CD14-positive monocyte (primary cell): ENCODE measurements at regions not wholly inside any gene's neighbourhood (a gene's known extent, or its start where the extent isn't known, plus 50 kb on each side); places are given as distances from the start of the nearest gene placed in this dataset.

ENCODE experiments used
- DNase-seq, 3 donors: peaks; one replicate each; pipeline ENCODE4 v3.0.0-alpha.2; 2011 to 2022
- H2AFZ ChIP-seq: 2 replicates; pipeline ENCODE4 v1.6.0; 2012; ENCODE audit warnings: mild to moderate bottlenecking, low read depth, low read length, inconsistent platforms; ENCODE audit not compliant: insufficient read depth, poor library complexity, severe bottlenecking
- H3K27ac ChIP-seq, 2 donors: 1 replicate in 1 of 2; 2 replicates in 1 of 2; pipeline ENCODE4 v1.5.1; 2012 to 2013; ENCODE audit warnings: low read length in 2 of 2, control low read depth in 1 of 2, inconsistent platforms in 1 of 2, low read depth in 1 of 2, mild to moderate bottlenecking in 1 of 2
- H3K27me3 ChIP-seq, 2 donors: one replicate each; pipeline versions ENCODE4 v1.6.0 to v1.6.1; 2011 to 2013; ENCODE audit warnings: low read length in 2 of 2; ENCODE audit not compliant: control insufficient read depth in 2 of 2, insufficient read depth in 2 of 2
- H3K36me3 ChIP-seq, 2 donors: replicated peaks in 1 of 2; 1 replicate in 1 of 2; 2 replicates in 1 of 2; pipeline versions ENCODE4 v1.5.1 to v1.6.1; 2012 to 2013; ENCODE audit warnings: low read length in 2 of 2, control low read depth in 1 of 2, inconsistent platforms in 1 of 2, mild to moderate bottlenecking in 1 of 2; ENCODE audit not compliant: insufficient read depth in 2 of 2, control insufficient read depth in 1 of 2
- H3K4me1 ChIP-seq, 2 donors: 1 replicate in 1 of 2; 2 replicates in 1 of 2; pipeline versions ENCODE4 v1.5.1 to v1.6.1; 2012 to 2013; ENCODE audit warnings: low read length in 2 of 2, control low read depth in 1 of 2, inconsistent platforms in 1 of 2, mild to moderate bottlenecking in 1 of 2, moderate library complexity in 1 of 2; ENCODE audit not compliant: insufficient read depth in 2 of 2, control insufficient read depth in 1 of 2
- H3K4me2 ChIP-seq: replicated peaks from 2 replicates; pipeline ENCODE3; 2012; ENCODE audit warnings: low read length, moderate library complexity, mild to moderate bottlenecking; ENCODE audit not compliant: poor library complexity, severe bottlenecking; ENCODE audit errors: extremely low read depth
- H3K4me3 ChIP-seq, 3 experiments: fragments of 200-600 bp in 1 of 3; sonication (generic) in 1 of 3; replicated peaks in 1 of 3; 1 replicate in 2 of 3; 2 replicates in 1 of 3; pipeline ENCODE4 v1.5.1; 2011 to 2013; ENCODE audit warnings: low read length in 3 of 3, mild to moderate bottlenecking in 3 of 3, control low read depth in 2 of 3, low read depth in 2 of 3, inconsistent platforms in 1 of 3, moderate library complexity in 1 of 3
- H3K79me2 ChIP-seq: 2 replicates; pipeline ENCODE4 v1.6.0; 2012; ENCODE audit warnings: mild to moderate bottlenecking, control low read depth, inconsistent platforms, low read length, moderate library complexity; ENCODE audit not compliant: insufficient read depth
- H3K9ac ChIP-seq: 2 replicates; pipeline ENCODE4 v1.6.0; 2017; ENCODE audit warnings: low read length, mild to moderate bottlenecking; ENCODE audit not compliant: insufficient read depth, poor library complexity, severe bottlenecking
- H3K9me3 ChIP-seq, 2 donors: replicated peaks in 1 of 2; 1 replicate in 1 of 2; 2 replicates in 1 of 2; pipeline versions ENCODE4 v1.5.1 to v1.6.1; 2012 to 2013; ENCODE audit warnings: low read length in 2 of 2, control low read depth in 1 of 2; ENCODE audit not compliant: control insufficient read depth in 1 of 2, insufficient read depth in 1 of 2
- H4K20me1 ChIP-seq: 2 replicates; pipeline ENCODE4 v1.6.0; 2012; ENCODE audit warnings: mild to moderate bottlenecking, low read length, control low read depth, moderate library complexity; ENCODE audit not compliant: insufficient read depth
- H3K27ac Mint-ChIP-seq, 7 donors: one replicate each; pipeline ENCODE4 v1.8.0; 2020; ENCODE audit warnings: mild to moderate bottlenecking in 7 of 7, mixed read lengths in 7 of 7, moderate library complexity in 6 of 7, inconsistent platforms in 2 of 7
- H3K27me3 Mint-ChIP-seq, 3 donors: one replicate each; pipeline ENCODE4 v1.8.0; 2021 to 2022; ENCODE audit warnings: low read depth in 3 of 3, mild to moderate bottlenecking in 3 of 3, mixed read lengths in 3 of 3, moderate library complexity in 3 of 3, inconsistent platforms in 1 of 3
- H3K36me3 Mint-ChIP-seq, 2 donors: one replicate each; pipeline ENCODE4 v1.8.0; 2020; ENCODE audit warnings: mixed read lengths in 2 of 2, inconsistent platforms in 1 of 2, mild to moderate bottlenecking in 1 of 2
- H3K4me1 Mint-ChIP-seq: one replicate; pipeline ENCODE4 v1.8.0; 2020; ENCODE audit warnings: mild to moderate bottlenecking, mixed read lengths
- H3K4me3 Mint-ChIP-seq, 2 donors: one replicate each; pipeline ENCODE4 v1.8.0; 2020; ENCODE audit warnings: mild to moderate bottlenecking in 2 of 2, mixed read lengths in 2 of 2, moderate library complexity in 1 of 2
- H3K9me3 Mint-ChIP-seq, 7 donors: one replicate each; pipeline ENCODE4 v1.8.0; 2020 to 2022; ENCODE audit warnings: mixed read lengths in 7 of 7, mild to moderate bottlenecking in 6 of 7, moderate library complexity in 6 of 7, inconsistent platforms in 2 of 7
- CTCF ChIP-seq: fragments of 200-600 bp; IDR thresholded peaks from one replicate; pipeline ENCODE4 v1.8.0; 2022; ENCODE audit warnings: antibody characterized with exemption, mild to moderate bottlenecking
- WGBS: methylation state at CpG from one replicate; pipeline ENCODE4 v1.1.5; 2013; ENCODE audit warnings: missing lambda C conversion rate; ENCODE audit not compliant: insufficient coverage; 5-methylcytosine and 5-hydroxymethylcytosine counted together
- intact Hi-C, 2 donors: fragments of 100-400 bp; cut with micrococcal nuclease; formaldehyde crosslinking; loops; one replicate each; pipeline versions ENCODE4 v1.15.0 to v1.15.1; 2023

GRCh38 chr3:106570426-106570825 is 701.6 kb upstream of the CBLB start:
- Mint-ChIP-seq H3K9me3 (peaks cover 2 to 4% (median 2%) of the 10 kb centered on the region in 7 donors), H3K4me3 (no peak overlapping the region), H3K27ac (no peak overlapping the region), H3K36me3 (no peaks in the 10 kb centered on the region), H3K4me1 (no peaks in the 10 kb centered on the region), H3K27me3 (peaks cover 0 to 2% (median 0%) of the 10 kb centered on the region in 3 donors)
- H3K4me2 ChIP-seq = no peak overlapping the region
- H3K27me3 ChIP-seq = no peaks in the 10 kb centered on the region
- H3K4me3 ChIP-seq = no peak overlapping the region
- H3K4me1 ChIP-seq = no peaks in the 10 kb centered on the region
- TF ChIP-seq CTCF = no peak
- intact Hi-C loops = no loop called here
- H3K36me3 ChIP-seq = no peaks in the 10 kb centered on the region
- H3K79me2 ChIP-seq = no peaks in the 10 kb centered on the region
- 100% methylated on average over 1 of the region's 1 CpG for WGBS
- DNase-seq = no peak
- H3K9ac ChIP-seq = no peak overlapping the region
- no peaks in the 10 kb centered on the region for H4K20me1 ChIP-seq
- no peaks in the 10 kb centered on the region for H3K9me3 ChIP-seq
- H2AFZ ChIP-seq = no peak overlapping the region
- no peak overlapping the region for H3K27ac ChIP-seq

- Histone ChIP-seq H3K4me2 (no peak overlapping the region), H3K36me3 (no peaks in the 10 kb centered on the region), H3K79me2 (no peaks in the 10 kb centered on the region), H3K4me3 (no peak overlapping the region), H3K27me3 (no peaks in the 10 kb centered on the region), H3K9ac (no peak overlapping the region), H3K9me3 (no peaks in the 10 kb centered on the region), H4K20me1 (no peaks in the 10 kb centered on the region), H2AFZ (no peak overlapping the region), H3K4me1 (no peaks in the 10 kb centered on the region), H3K27ac (no peak overlapping the region)
- Mint-ChIP-seq H3K36me3 (no peaks in the 10 kb centered on the region), H3K4me1 (no peaks in the 10 kb centered on the region), H3K9me3 (peaks cover 0 to 5% (median 2%) of the 10 kb centered on the region in 7 donors), H3K4me3 (no peak overlapping the region), H3K27me3 (no peaks in the 10 kb centered on the region), H3K27ac (no peak overlapping the region)
- intact Hi-C loops = no loop called here
- TF ChIP-seq CTCF = no peak
- no peak for DNase-seq
- WGBS = no CpG with 5 or more reads among the region's 3 CpGs
These were observed 704.8 kb upstream of the CBLB start for GRCh38 chr3:106573605-106574004.
